Left lung (tissue), 4 donors: ENCODE measurements at regions not wholly inside any gene's neighbourhood (a gene's known extent, or its start where the extent isn't known, plus 50 kb on each side); places are given as distances from the start of the nearest gene placed in this dataset.
A peak's percentile ranks its signal among the peaks of the same experiment; 100 is the strongest.

Experiments
- ATAC-seq: fragments of 200-7000 bp; cut with Tn5 transposase; one replicate; pipeline ENCODE4 v1.9.1; 2020; ENCODE audit warnings: moderate library complexity
- DNase-seq, 4 donors: peaks; one replicate each; pipeline ENCODE4 v3.0.0-alpha.2; 2013 to 2020
- H3K27ac ChIP-seq, 2 donors: fragments of 200-600 bp; sonication (generic) in 1 of 2; one replicate each; pipeline versions ENCODE4 v1.5.0 to v1.8.0; 2020 to 2021
- H3K27me3 ChIP-seq, 2 donors: fragments of 200-600 bp; sonication (generic) in 1 of 2; one replicate each; pipeline versions ENCODE4 v1.5.0 to v1.8.0; 2020 to 2021
- H3K36me3 ChIP-seq, 2 donors: fragments of 200-600 bp; sonication (generic) in 1 of 2; one replicate each; pipeline versions ENCODE4 v1.5.0 to v1.8.0; 2020 to 2021
- H3K4me1 ChIP-seq, 2 donors: fragments of 200-600 bp; one replicate each; pipeline ENCODE4 v1.8.0; 2021
- H3K4me3 ChIP-seq, 2 donors: fragments of 200-600 bp; sonication (generic) in 1 of 2; one replicate each; pipeline versions ENCODE4 v1.5.0 to v1.8.0; 2020 to 2021; ENCODE audit warnings: mild to moderate bottlenecking in 1 of 2
- H3K9me3 ChIP-seq, 2 donors: fragments of 200-600 bp; sonication (generic) in 1 of 2; one replicate each; pipeline versions ENCODE4 v1.5.0 to v1.8.0; 2020 to 2021
- intact Hi-C, 2 donors: fragments of 100-400 bp; cut with DNase I; formaldehyde crosslinking; loops; one replicate each; pipeline versions ENCODE4 v1.11.2 to v1.14.2; 2022
- TF ChIP-seq, protein P1 (sequence below), 2 donors: fragments of 200-600 bp; sonication (generic) in 1 of 2; IDR thresholded peaks; one replicate each; pipeline versions ENCODE4 v1.5.0 to v1.8.0; 2021; ENCODE audit warnings: antibody characterized with exemption in 2 of 2
- donor health status: DM: no; HTN: yes; CAD: no.
- donor health status: DM: no; HTN: no; CAD: no.

GRCh38 chr13:82878536-82878935 lies 1003.7 kb downstream of the SLITRK1 start:
- Histone ChIP-seq H3K36me3 (no peaks in the 10 kb centered on the region), H3K27ac (no peak overlapping the region), H3K27me3 (no peaks in the 10 kb centered on the region), H3K4me1 (no peaks in the 10 kb centered on the region), H3K4me3 (no peak overlapping the region), H3K9me3 (peaks cover 0 to 6% of the 10 kb centered on the region in 2 donors)
- intact Hi-C loops: no loop called here
- TF ChIP-seq, protein P1, sequence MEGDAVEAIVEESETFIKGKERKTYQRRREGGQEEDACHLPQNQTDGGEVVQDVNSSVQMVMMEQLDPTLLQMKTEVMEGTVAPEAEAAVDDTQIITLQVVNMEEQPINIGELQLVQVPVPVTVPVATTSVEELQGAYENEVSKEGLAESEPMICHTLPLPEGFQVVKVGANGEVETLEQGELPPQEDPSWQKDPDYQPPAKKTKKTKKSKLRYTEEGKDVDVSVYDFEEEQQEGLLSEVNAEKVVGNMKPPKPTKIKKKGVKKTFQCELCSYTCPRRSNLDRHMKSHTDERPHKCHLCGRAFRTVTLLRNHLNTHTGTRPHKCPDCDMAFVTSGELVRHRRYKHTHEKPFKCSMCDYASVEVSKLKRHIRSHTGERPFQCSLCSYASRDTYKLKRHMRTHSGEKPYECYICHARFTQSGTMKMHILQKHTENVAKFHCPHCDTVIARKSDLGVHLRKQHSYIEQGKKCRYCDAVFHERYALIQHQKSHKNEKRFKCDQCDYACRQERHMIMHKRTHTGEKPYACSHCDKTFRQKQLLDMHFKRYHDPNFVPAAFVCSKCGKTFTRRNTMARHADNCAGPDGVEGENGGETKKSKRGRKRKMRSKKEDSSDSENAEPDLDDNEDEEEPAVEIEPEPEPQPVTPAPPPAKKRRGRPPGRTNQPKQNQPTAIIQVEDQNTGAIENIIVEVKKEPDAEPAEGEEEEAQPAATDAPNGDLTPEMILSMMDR (IDR thresholded peaks at IDR 0.05): no peak
- DNase-seq: peak in 2 of 4 donors; percentile 22 to 67
- peak; percentile 85 for ATAC-seq

DNA sequence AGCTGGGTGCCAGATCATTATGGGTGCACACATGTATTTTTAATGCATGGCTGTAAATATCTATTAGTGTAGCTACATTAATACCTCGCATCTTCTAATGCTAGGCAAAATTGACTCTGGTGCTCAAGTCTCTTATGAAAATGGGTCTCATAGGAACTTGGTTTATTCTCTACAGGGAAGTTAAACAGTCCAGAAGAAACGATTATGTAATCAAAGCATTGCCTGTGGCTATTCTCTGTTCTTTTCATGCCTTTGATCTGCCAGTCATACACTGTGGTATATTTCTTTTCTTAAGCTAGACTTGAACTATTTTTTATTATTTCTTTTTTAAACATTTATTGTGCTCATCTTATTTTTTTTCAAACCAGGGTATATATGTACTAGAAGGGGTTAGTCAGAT lies 1015.0 kb downstream of the SLITRK1 start:
- ATAC-seq: peak; percentile 50

GRCh38 chr13:82850644-82851043 lies 1031.6 kb downstream of the SLITRK1 start:
- Histone ChIP-seq H3K27me3 (no peaks in the 10 kb centered on the region), H3K27ac (no peak overlapping the region), H3K36me3 (no peaks in the 10 kb centered on the region), H3K4me3 (no peak overlapping the region), H3K9me3 (peaks cover 0 to 3% of the 10 kb centered on the region in 2 donors), H3K4me1 (no peaks in the 10 kb centered on the region)
- ATAC-seq (no peak), DNase-seq (no peak)
- intact Hi-C loops: no loop called here
- TF ChIP-seq, protein P1 (IDR thresholded peaks at IDR 0.05): no peak

More for the DNA sequence above, 1015.0 kb downstream of the SLITRK1 start:
- DNase-seq: no peak
- peaks cover 0 to 10% of the 10 kb centered on the region in 2 donors for H3K9me3 ChIP-seq
- H3K36me3 ChIP-seq: no peaks in the 10 kb centered on the region
- no peak overlapping the region for H3K4me3 ChIP-seq
- H3K27ac ChIP-seq: no peak overlapping the region
- TF ChIP-seq, protein P1 (IDR thresholded peaks at IDR 0.05): no peak
- intact Hi-C loops: no loop called here
- no peaks in the 10 kb centered on the region for H3K27me3 ChIP-seq
- no peaks in the 10 kb centered on the region for H3K4me1 ChIP-seq

DNA sequence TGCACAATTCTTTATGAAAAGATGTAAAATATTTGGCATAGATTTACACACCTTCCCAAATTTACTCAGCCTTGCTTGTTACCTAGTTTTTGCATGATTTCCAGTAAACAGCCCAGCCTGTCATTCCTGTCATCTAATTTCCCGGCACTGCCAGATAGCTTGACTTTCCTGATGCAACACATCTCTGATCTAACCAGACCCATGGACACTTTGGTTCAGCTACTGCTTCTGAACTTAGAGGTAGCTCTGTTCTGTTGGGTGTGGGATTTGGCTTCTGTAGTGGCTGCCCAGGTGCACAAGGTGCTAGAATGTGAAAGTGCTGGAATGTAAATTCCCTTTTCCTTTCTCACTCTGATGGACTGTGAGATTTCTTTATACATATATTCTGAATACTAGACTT lies 1033.5 kb downstream of the SLITRK1 start:
- DNase-seq (no peak), ATAC-seq (no peak)
- Histone ChIP-seq H3K27ac (no peak overlapping the region), H3K9me3 (peaks cover 0 to 12% of the 10 kb centered on the region in 2 donors), H3K27me3 (no peaks in the 10 kb centered on the region), H3K4me3 (no peak overlapping the region), H3K4me1 (no peaks in the 10 kb centered on the region), H3K36me3 (no peaks in the 10 kb centered on the region)
- intact Hi-C loops: no loop called here
- TF ChIP-seq, protein P1 (IDR thresholded peaks at IDR 0.05): no peak

GRCh38 chr13:82847595-82847994 lies 1034.7 kb downstream of the SLITRK1 start:
- peaks cover 0 to 12% of the 10 kb centered on the region in 2 donors for H3K9me3 ChIP-seq
- no peaks in the 10 kb centered on the region for H3K4me1 ChIP-seq
- ATAC-seq: no peak
- no peaks in the 10 kb centered on the region for H3K27me3 ChIP-seq
- DNase-seq: no peak
- TF ChIP-seq, protein P1 (IDR thresholded peaks at IDR 0.05): no peak
- H3K27ac ChIP-seq: no peak overlapping the region
- H3K4me3 ChIP-seq: no peak overlapping the region
- intact Hi-C loops: no loop called here
- no peaks in the 10 kb centered on the region for H3K36me3 ChIP-seq
